Activated gamma-delta T cell treated with Interleukin-2 at 50 U/mL for 16 hours (primary cell): ENCODE measurements at regions not wholly inside any gene's neighbourhood (a gene's known extent, or its start where the extent isn't known, plus 50 kb on each side); places are given as distances from the start of the nearest gene placed in this dataset.
A peak's percentile ranks its signal among the peaks of the same experiment; 100 is the strongest.

Experiments
- DNase-seq: peaks from one replicate; pipeline ENCODE4 v3.0.0-alpha.2; 2020

DNA sequence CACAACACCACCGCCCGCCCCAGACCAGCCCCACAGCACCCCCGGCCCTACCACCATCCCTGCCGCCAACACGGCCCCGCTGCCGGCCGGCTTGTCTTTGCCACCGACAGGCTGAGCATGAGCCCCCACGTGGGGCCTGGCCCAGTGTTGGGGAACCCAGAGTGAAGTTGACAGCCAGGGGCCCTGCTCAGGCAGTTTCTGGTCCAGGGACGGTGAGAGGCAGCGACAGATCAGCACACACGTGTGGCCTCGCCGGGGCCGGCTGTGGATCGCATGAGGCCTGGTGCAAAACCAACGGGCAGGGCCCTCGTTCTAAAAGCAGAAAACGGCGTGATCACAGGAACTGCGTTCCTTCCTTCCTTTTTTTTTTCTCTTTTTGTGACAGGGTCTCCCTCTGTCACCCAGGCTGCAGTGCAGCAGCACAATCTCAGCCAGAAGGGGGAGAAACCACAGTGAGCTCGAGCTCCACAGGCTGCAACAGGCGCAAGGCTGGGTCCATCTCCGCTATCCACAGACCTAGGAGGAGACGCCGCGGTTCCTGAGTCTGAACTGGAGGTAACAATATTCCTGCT lies 50.5 kb upstream of the FBRSL1 start:
- no peak for DNase-seq

DNA sequence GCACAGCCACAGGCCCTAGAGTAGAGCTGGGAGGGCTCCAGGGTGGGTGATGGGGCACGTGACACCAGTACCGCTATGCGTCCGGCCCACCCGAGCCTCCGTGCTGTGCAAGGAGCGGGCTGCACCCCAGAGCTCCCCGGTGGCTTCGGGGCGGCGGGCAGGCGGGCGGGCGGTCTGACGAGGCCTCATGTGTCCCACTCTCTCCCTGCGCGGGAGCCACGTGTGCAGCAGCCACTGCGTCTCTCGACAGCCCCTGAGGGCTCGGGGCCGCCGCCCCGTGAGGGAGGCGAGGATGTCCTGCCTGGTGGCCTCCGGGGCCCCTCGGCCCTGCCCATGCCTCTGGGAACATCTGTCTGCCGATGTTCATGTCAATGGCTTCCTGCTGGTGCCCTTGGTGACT lies 51.2 kb upstream of the FBRSL1 start:
- no peak for DNase-seq

DNA sequence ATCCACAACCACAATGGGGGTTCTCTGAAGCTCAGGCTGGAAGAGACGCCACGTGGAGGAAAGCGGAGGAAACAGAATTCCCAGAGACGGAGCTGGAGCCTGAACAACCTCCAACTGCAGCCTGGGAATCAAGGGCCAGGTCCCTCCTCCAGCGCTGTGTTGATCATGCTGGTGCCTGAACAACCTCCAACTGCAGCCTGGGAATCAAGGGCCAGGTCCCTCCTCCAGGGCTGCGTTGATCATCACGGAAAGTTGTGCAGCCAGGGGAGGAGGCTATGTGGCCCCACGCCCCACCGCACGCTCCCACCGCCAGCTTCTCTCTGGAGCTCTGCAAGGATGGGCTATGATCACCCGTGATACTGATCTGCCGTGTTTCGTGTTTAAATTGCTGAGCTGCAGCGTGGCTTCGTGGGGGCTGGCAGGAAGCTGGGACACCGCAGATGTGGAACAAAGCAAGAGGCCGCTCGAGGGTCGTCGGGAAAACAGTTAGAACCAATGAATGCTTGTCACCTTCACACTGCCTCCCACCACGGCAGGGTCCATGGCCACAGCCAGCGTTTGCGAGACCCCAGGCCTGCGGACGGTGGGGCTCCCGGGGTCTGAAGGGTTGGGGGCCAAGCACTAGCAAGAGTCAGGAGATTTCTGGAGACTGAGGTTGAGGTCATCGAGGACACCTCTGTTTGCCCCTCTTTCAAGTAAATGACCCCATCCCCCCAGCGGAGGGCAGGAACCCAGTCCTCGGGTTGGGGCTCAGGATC lies 51.8 kb upstream of the FBRSL1 start:
- DNase-seq, result no peak

DNA sequence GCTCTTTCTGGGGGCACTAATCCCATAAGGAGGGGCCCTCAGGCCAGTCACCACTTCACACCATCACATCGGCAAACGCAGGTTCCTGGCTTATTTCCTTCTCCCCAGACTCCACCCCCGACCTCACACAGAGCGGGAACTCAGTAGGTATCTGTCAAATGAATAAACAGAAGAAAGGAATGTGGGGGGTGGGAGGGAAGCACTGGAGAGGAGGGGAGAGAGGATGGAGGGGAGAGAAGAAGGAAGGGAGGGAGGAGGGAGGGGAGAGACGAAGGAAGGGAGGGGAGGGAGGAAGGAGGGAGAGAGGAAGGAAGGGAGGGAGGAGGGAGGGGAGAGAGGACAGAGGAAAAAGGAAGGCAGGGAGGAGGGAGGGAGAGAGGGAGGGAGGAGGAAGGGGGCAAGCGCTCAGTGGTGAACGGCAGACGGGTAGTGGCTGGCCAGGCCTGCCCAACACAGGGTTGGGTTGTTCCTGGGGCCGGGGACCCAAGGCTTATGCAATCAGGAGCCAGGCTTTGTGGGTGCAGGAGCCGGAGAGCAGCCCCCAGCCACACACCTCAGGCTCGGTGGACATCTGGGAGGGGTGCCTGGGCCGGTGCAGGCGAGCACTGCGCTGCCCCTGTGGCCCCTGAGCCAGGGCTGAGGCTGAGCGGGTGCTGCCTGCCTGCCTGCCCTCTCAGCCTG lies 52.6 kb upstream of the FBRSL1 start:
- no peak for DNase-seq

DNA sequence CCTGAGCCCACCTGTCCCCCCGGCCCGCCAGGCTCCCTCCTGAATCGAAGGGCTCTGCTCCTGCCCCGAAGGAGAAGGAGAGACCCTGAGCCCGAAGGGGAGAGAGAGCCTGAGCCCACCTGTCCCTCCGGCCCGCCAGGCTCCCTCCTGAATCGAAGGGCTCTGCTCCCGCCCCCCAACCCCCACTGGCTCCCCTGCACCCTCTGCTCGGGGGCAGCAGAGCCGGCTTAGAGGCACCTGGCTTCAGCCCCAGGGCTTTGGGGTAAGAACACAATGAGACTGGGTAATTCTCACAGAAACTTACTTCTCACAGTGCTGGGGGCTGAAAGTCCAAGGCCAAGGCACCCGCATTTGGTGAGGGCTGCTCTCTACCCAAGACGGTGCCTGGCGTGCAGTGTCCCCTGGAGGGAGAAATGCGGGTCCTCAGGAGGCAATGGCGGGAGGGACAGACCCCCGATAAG lies 53.1 kb upstream of the FBRSL1 start:
- DNase-seq, result no peak

DNA sequence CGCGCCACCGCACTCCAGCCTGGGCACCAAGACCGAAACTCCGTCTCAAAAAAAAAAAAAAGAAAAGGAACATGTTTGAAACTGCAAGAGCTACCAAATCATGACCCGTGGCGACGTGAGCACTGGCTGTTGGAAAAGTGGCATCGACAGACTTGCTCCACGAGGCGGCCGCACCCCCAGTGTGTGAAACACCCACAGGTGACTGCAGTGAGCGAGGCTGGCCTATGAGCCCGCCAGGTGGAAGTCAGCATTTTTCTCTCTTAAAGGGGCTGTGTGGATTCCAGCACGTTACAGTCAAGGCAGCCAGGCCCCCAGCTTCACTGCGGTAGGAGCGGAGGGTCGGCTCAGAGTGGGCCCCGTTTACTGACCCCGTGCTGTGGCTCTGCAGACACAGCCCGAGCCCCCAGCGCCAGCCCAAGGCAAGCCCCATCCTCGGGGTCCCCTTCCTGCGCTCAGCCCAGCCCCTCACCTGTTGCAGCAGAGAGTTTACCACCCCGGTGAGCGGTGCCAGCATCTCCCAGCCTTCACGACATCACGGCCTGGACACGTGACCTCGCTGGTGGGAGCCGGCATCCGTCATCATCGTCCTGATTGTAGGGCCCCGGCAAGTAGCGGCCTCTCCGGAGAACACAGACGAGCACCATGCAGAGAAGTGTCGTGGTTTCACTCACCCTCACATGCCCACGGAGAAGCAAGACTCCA lies 54.3 kb upstream of the FBRSL1 start:
- no peak for DNase-seq

DNA sequence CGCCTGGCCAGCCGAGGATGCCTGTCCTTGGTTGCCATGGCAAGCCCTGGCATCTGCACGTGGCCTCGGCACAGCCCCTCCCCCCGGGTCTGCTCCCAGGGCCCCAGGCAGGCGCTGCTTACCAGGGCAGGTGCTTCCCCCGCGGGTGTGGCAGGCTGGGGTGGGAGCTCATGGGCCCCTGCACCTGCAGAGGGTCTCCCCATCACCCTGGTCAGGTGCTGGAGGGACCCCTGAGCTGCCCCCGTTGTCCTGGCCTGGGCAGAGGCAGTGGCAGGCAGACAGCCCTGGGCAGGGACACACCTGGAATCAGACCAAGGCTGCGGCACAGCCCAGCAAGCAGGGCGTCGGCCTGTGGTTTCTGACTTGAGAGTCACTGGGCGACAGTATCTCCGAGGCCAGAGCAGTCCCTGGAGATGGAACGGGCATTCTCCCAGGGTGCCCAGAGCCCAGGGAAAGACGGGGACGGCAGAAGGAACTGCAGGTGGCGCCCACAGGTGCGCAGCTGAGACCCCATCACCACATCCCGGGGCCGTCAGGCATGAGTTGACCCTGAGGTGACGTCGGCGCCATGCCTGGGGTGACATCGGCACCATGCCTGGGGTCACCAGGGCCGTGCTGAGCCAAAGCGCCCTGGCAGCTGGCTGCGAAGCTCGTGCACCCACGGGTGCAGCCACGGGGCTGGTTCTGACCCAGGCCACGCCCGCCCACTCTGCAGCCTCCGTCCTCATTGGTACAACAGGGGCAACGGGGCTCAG lies 56.1 kb upstream of the FBRSL1 start:
- no peak for DNase-seq

DNA sequence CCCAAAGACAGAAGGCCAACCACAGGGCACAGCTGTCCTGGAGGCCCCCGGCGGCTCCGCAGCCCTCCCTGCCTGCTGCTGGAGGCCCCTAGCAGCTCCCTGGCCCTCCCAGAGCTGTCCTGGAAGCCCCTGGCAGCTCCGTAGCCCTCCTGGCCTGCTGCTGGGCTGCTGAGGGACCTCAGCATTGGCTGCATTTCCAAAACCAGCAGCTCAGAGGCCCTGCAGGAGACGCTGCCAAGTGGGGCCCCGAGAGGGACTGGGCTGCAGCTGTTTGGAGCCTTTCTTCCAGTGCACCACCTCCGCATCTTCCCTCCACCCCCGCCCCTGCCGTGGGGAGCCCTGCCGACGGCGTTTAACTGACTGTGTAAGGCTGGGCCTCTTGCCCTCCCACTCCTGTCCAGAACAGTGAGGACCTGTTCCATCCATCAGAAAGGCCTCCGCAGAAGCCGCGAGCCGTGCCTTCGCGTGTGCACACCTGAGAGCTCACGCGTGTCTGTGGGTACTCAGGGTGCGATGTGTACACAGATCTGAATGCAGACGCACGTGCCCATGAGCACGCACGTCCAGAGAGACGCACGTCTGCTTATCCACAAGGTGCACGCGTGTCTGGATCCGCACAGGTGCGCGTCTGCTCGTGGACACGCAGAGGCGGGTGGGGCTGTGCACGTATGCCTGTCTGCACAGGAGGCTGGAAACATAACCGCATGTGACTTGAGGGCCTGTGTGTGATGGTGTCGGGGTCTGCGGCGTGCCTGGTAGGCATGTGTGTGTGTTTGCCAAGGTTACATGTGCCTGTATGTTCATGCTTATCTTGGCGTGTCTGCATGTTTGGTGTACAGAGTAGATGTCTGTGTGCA lies 57.0 kb upstream of the FBRSL1 start:
- no peak for DNase-seq

DNA sequence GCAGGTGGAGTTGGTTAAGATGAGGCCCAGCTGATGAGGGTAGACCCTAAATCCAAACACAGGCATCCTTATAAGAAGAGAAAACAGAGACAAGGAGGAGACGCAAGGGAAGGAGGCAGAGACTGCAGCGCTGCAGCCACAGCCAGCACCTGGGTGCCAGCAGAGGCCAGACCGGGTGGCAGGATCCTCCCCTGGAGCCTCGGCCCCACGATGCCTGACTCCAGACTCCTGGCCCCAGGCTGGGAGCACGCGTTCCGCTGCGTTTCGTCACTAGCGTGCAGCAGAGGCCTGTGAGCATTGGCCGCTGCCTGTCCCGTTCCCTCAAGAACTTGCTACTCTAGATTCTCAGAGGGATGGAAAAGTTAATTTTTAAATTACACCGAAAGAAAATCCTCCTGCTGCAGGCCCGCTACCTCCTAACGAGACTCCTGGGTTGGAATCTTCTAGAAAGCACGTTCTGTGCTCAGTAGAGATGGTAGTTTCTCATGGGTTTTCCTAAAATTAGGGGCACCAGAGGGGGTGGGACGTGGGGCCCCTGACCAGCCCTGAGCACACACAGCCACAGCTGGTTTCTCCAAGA lies 57.7 kb upstream of the FBRSL1 start:
- no peak for DNase-seq

DNA sequence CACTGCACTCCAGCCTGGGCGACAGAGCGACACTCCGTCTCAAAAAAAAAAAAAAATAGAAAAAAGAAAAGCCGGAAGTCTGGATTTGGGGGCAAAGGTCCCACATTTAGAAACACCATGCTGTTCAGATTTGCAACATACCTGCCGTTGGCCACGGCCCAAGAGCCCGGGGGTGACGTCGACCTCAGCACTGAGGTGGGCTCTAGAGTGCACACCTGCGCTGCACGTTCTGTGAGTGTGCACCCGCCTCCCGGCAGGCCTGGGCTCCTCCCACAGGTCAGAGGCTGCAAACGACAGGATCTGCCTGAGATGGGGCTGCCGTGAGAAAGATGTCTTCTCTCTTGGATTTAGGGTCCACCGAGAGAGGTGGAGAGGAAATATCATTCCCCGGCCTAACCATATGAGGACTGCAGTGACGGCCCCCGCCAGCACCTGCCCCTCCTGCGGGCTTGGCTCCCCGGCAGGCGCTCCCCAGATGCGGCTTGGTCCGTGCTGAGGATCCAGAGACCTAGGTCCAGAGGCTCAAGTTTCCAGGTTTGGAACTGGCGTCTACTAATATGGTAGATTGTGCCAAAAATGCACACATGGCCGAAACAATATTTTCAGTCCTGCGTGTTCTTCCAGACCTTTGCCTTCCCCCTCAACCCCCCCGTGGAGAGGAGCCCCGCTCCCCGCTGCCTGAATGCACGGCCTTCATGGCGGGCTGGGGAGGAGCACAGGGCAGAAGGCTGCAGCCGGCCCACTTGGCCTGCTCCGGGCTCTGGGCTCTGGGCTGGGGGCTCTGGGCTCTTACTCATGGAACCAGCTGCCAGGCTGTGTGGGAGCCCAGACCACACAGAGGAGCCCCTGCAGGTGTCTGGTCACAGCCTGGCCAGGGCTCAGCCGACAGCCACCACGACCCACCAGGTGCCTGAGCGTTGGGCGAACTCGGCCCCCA lies 58.8 kb upstream of the FBRSL1 start:
- DNase-seq, result no peak

DNA sequence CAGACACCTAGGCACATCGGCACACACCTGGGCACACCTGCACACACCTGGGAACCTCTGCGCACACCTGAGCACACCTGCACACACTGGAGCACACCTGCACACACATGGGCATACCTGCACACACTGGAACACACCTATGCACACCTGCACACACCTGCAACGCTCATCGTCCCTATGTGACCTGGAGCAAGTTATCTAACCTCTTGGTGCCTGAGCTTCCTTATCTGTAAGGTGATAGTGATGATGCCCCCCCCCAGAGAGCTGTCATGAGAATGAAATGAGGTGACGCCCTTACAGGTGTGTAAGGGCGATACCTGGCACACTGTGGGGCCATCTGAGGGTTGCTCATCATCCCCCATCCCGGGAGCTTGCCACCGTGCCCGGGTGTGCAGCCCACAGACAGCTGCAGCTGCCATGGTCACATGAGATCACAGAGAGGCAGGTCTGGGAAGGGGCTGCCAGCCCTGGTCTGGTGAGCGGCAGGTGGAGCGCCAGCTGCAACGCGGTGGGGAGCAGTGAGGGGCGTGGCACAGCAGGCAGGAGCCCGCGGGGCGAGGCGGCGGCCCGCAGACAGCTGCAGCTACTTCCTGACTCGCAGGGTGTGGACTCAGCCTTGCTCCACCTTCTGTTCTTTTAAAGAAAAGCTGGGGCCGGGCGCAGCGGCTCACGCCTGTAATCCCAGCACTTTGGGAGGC lies 59.9 kb upstream of the FBRSL1 start:
- peak; percentile 66 for DNase-seq

DNA sequence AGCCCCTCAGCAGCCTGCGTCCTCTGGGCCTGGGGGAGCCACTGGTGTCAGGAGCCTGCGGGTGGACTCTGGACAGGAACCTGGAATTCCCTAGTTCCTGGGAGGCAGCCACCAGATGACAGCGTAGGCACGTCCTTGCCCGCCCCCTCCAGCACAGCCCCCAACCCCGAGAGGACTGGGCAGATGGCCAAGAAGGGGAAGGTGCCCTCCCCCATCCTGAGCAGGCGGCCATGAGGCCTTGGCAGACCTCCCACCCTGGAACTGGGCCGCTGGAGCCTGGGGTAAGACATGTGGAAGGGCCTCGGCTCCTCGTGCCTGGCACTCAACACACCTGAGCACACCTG lies 60.4 kb upstream of the FBRSL1 start:
- no peak for DNase-seq

DNA sequence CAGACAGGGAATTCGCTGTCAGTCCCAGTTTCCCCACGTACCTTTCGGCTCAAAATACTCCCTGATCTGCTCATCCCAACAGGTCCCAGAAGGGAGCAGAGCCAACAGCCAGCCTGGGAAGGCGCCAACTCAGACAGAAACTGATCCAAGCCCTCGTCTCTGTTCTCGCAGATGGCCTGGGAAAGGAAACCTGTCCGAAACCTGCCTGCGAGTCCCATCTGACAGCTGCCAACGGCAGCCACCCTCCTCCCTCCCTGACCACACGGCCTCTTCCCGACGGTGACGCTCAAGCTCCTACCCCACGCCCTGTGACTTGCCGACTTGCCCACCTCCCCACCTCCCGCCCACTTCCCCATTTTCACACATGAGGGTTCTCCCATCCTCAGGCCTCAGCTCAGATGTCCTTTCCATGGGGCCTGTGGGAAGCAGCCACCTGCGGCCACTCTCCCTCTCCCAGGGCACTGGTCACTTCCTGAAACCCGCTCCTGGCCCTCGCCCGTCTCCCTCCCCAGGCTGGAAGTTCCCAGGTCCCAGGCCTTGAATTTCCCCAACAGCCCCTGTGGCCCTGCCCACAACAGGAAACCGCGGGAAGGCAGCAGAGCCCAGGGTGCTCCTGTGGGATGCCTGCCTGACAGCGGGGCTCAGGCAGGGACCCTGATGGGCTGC lies 60.9 kb upstream of the FBRSL1 start:
- no peak for DNase-seq

DNA sequence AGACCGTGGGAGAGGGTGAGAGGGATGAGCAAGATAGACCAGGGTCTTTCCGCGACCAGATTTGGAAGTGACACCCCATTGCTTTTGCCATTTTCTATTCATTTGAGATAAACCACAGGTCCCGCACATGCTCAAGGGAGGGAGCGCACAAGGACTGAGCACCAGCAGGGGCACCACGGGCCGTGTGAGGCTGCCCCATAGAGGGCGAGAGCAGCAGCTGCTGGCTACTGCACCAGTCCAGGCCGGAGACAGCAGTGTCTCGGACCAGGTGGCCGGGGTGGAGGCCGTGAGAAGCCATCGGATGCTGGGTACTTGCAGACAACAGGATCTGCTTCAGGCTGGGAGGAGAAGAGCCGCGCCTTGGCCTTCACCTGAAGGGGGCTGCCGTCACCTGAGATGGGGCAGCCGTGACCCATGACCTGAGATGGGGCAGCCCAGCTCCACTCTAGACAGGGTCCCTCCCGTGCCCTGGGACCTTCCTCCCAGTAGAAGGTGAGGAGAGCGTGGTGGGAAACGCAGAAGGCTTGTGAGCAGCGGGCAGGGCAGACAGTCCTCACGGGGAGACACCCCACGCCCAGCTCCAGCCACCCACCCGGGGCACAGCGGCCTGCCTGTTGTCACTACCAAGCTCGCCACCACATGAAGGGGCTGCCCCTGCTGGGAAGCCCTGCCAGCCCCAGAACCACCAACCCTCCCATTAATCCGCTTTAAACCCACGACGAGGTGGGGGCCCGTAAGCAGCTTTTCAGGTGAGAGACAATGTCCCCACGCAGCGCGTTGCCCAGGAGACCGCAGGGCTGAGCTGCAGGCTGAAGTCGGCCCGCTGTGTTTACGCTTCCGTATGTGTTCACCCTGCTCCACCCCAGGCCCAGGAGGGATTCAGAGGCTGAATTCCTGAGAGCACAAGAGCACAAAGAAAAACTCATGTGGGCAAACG lies 61.7 kb upstream of the FBRSL1 start:
- DNase-seq, result no peak

DNA sequence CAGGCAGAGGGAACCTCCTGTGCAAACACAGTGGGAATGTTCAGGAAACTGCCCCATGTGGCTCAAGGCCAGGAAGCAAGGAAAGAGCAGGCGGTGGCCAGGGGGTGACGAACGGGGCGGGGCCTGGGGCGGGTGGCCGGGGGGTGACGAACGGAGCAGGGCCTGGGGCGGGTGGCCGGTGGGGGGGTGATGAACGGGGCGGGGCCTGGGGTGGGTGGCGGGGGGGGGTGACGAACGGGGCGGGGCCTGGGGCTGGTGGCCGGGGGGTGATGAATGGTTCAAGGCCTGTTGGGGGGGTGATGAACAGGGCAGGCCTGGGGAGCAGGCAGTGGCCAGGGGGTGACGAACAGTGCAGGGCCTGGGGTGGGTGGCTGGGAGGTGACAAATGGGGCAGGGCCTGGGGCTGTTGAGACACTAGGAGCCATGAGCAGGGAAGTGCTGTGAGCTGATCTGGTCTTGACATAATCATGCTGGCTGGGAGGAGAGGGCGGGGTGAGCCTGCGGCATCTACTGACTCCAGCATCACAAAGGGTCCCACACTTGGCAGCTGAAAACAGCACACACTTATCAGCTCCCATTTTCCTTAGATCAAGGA lies 62.7 kb upstream of the FBRSL1 start:
- DNase-seq, result no peak

DNA sequence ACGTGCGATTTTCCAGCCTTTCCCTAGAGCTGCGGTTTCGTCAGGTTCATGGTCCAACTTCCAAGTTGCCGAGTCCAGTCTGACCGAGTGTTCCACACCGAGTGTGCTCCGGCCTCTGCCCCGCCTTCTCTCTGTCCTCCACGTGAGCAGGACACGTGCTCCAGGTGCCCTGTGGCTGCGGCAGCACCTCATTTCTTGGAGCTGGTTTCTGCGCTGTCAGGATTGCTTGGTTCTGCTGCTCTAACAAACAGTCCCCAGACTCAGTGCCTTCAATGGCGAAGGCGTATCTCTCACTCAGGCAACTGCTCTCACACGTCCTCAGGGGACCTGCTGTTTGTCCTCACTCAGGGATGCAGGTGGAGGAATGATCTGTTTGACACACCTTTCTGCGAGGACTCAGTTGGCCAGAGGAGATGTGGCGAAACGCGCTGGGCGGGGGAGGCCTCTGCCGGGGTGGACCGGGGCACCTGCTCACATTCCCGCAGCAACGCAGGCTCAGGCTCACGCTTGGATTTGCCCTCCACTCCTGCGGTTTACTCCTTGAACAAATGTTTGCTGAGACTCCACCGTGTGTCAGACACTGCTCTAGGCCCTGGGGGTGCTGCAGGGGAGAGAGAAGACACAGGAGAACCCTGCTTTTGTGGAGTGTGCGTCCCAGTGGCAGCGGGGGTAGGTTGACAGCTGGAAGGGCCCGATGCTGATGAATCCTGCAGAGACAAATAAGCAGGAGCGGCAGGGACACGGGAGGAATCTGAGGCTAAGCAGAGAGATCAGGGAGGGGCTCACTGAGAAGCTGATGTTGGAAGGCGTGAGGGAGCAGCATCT lies 63.4 kb upstream of the FBRSL1 start:
- DNase-seq, result no peak

DNA sequence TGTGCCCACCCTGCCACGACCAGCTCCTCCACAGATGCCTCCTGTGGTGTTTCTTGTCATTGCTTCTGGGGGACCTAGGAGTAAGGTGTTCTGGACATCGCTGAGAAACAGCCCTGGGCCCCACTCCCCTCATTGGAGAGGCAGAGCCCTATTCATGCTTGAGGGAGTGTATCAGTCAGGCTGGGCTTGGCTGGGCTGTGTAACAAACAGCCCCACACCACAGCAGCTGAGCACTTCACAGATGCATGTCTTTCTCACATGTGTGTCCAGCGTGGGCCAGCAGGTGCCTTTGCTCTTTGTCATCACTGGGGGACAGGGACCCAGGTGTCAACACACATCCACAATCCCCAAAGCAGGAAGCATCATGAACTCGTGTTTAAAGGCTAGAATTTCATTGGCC lies 65.1 kb upstream of the FBRSL1 start:
- DNase-seq, result no peak
